Neuronal stem cell (in vitro differentiated cells): ENCODE measurements at regions not wholly inside any gene's neighbourhood (a gene's known extent, or its start where the extent isn't known, plus 50 kb on each side); places are given as distances from the start of the nearest gene placed in this dataset.
"Not testable (repeated sequence)": the region's sequence is repeated elsewhere in the genome, so short reads cannot be mapped to it uniquely, and the experiment has no call there.

Source experiments
- DNase-seq: peaks from one replicate; pipeline ENCODE4 v3.0.0-alpha.2; 2013; ENCODE audit warnings: low spot score
- H2AFZ ChIP-seq: one replicate; pipeline ENCODE4 v1.6.1; 2013; ENCODE audit warnings: mild to moderate bottlenecking, low read length, inconsistent platforms
- H2AK5ac ChIP-seq: 2 replicates; pipeline ENCODE4 v1.6.1; 2013; ENCODE audit warnings: low read depth, mild to moderate bottlenecking, inconsistent platforms, low read length, moderate library complexity, mixed read lengths
- H2BK120ac ChIP-seq: 2 replicates; pipeline ENCODE4 v1.6.1; 2013; ENCODE audit warnings: low read depth, mild to moderate bottlenecking, inconsistent platforms, low read length, moderate library complexity, mixed read lengths
- H2BK12ac ChIP-seq: one replicate; pipeline ENCODE4 v1.6.1; 2013; ENCODE audit warnings: low read length, inconsistent platforms
- H2BK15ac ChIP-seq: 2 replicates; pipeline ENCODE4 v1.6.1; 2013; ENCODE audit warnings: mild to moderate bottlenecking, low read length, inconsistent platforms, mixed read lengths
- H2BK5ac ChIP-seq: one replicate; pipeline ENCODE4 v1.6.1; 2013; ENCODE audit warnings: inconsistent platforms, mild to moderate bottlenecking, low read length, moderate library complexity
- H3K14ac ChIP-seq: one replicate; pipeline ENCODE4 v1.6.1; 2013; ENCODE audit warnings: low read length, inconsistent platforms
- H3K18ac ChIP-seq: 2 replicates; pipeline ENCODE4 v1.6.1; 2013; ENCODE audit warnings: low read length, inconsistent platforms
- H3K23ac ChIP-seq: 2 replicates; pipeline ENCODE4 v1.6.1; 2013; ENCODE audit warnings: low read depth, mild to moderate bottlenecking, mixed read lengths, low read length, inconsistent platforms; ENCODE audit not compliant: poor library complexity
- H3K27ac ChIP-seq: replicated peaks from 3 replicates; pipeline ENCODE4 v1.5.1; 2013; ENCODE audit warnings: low read length, inconsistent platforms
- H3K27me3 ChIP-seq, 3 experiments: 2 replicates each; pipeline ENCODE4 v1.6.1; 2013; ENCODE audit warnings: low read length in 3 of 3, mild to moderate bottlenecking in 2 of 3, inconsistent platforms in 1 of 3, low read depth in 1 of 3, mixed read lengths in 1 of 3, moderate library complexity in 1 of 3; ENCODE audit not compliant: control insufficient read depth in 3 of 3, insufficient read depth in 3 of 3
- H3K36me3 ChIP-seq, 2 donors: replicated peaks in 1 of 2; 2 replicates each; pipeline ENCODE4 v1.6.1; 2013; ENCODE audit warnings: low read length in 2 of 2; ENCODE audit not compliant: control insufficient read depth in 2 of 2, insufficient read depth in 2 of 2
- H3K4ac ChIP-seq: 2 replicates; pipeline ENCODE4 v1.6.1; 2013; ENCODE audit warnings: inconsistent platforms, mild to moderate bottlenecking, low read length, moderate library complexity
- H3K4me1 ChIP-seq, 2 donors: 1 replicate in 1 of 2; 2 replicates in 1 of 2; pipeline ENCODE4 v1.6.1; 2013; ENCODE audit warnings: low read length in 2 of 2, low read depth in 1 of 2; ENCODE audit not compliant: control insufficient read depth in 2 of 2, insufficient read depth in 1 of 2
- H3K4me2 ChIP-seq: one replicate; pipeline ENCODE4 v1.6.1; 2013; ENCODE audit warnings: mild to moderate bottlenecking, low read length, inconsistent platforms; ENCODE audit not compliant: insufficient read depth, poor library complexity, severe bottlenecking
- H3K4me3 ChIP-seq, 2 donors: 2 replicates each; pipeline ENCODE4 v1.5.1; 2013; ENCODE audit warnings: low read length in 2 of 2, mild to moderate bottlenecking in 2 of 2, inconsistent platforms in 1 of 2, moderate library complexity in 1 of 2
- H3K79me1 ChIP-seq: one replicate; pipeline ENCODE4 v1.6.1; 2013; ENCODE audit warnings: low read depth, mild to moderate bottlenecking, inconsistent platforms, low read length, moderate library complexity
- H3K9ac ChIP-seq: one replicate; pipeline ENCODE4 v1.6.1; 2013; ENCODE audit warnings: mild to moderate bottlenecking, low read depth, low read length, inconsistent platforms; ENCODE audit not compliant: poor library complexity
- H3K9me3 ChIP-seq, 2 donors: replicated peaks in 1 of 2; 2 replicates each; pipeline versions ENCODE3 to v1.6.1; 2013; ENCODE audit warnings: low read length in 2 of 2, mild to moderate bottlenecking in 2 of 2, inconsistent platforms in 1 of 2, low read depth in 1 of 2, mixed read lengths in 1 of 2, moderate library complexity in 1 of 2; ENCODE audit not compliant: control insufficient read depth in 2 of 2, insufficient read depth in 1 of 2
- H4K8ac ChIP-seq: one replicate; pipeline ENCODE4 v1.6.1; 2013; ENCODE audit warnings: low read depth, mild to moderate bottlenecking, inconsistent platforms, low read length, moderate library complexity
- H4K91ac ChIP-seq: one replicate; pipeline ENCODE4 v1.6.1; 2013; ENCODE audit warnings: low read length, low read depth, mild to moderate bottlenecking, inconsistent platforms; ENCODE audit not compliant: poor library complexity
- WGBS, 2 donors: extraction: QIAGEN DNeasy Blood & Tissue Kit; methylation state at CpG; one replicate each; pipeline ENCODE4 v1.1.7; 2013; ENCODE audit warnings: missing lambda C conversion rate in 2 of 2, mixed read lengths in 1 of 2; ENCODE audit not compliant: insufficient read length in 2 of 2, insufficient replicate concordance in 1 of 2; ENCODE audit errors: extremely low coverage in 2 of 2; 5-methylcytosine and 5-hydroxymethylcytosine counted together

DNA sequence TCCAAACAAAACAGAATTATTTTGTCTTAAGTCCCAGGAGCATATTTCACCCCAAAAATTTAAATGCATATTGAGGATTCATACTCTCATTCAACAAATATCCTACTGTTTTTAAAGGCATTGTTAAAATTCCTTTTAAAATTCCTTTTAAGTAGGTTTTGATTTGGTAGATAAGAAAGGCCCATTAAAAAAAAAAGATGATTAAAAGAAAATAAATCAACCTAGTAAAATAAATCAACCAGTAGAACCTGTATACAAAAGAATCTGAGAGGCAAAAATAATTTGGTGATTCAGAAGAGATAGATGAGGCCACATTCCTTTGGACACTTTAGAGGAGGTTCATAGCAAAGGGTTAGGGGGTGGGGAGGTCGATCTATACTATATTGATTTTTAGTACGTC is 585.3 kb upstream of the TLE4 start:
- Histone ChIP-seq H3K18ac (no peak overlapping the region), H3K14ac (no peak overlapping the region), H3K4me3 (no peak overlapping the region), H4K8ac (no peak overlapping the region), H3K79me1 (no peaks in the 10 kb centered on the region), H2BK120ac (no peak overlapping the region), H4K91ac (no peak overlapping the region), H3K9me3 (no peaks in the 10 kb centered on the region), H2BK12ac (no peak overlapping the region), H3K4me1 (no peaks in the 10 kb centered on the region), H3K27me3 (no peaks in the 10 kb centered on the region), H2BK5ac (no peak overlapping the region), H3K4me2 (no peak overlapping the region), H3K9ac (no peak overlapping the region), H3K4ac (no peak overlapping the region), H2AK5ac (no peak overlapping the region), H2AFZ (no peak overlapping the region), H2BK15ac (no peak overlapping the region), H3K27ac (no peak overlapping the region), H3K23ac (no peak overlapping the region), H3K36me3 (no peaks in the 10 kb centered on the region)
- no CpG with 5 or more reads among the region's 2 CpGs for whole genome bisulfite sequencing, 2 donors
- DNase-seq = no peak

DNA sequence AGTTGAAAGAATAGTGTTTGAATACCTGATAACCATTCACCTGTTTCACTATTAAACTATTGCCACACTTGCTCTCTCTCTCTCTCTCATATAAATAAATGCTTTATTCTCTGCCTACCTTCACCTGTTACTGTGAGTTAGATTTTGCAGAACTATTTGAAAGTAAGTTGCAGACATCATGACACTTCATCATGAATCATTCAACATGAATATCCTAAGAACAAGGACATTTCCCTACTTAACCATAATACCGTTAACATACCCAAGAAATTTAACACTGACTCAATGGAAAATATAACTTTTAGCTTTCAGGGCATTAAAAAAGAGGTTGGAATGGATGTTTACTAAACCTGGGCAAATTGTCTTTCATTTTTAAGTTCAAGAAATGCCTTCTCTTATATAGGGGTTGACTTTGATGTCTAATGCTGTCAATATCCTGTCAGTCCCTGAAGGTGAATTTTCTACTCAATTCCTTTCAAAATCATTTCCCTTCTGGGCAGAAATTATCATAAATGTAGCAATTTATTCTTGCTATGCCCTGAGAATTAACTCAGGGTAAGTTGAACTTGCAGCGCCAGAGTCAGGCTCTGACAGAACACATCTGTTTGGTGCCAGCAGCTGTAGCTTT is 582.6 kb upstream of the TLE4 start:
- H3K14ac ChIP-seq = no peak overlapping the region
- no peak overlapping the region for H3K4me2 ChIP-seq
- no peak overlapping the region for H3K9ac ChIP-seq
- no peak overlapping the region for H2BK12ac ChIP-seq
- no peak overlapping the region for H2BK15ac ChIP-seq
- DNase-seq = no peak
- H2BK120ac ChIP-seq = no peak overlapping the region
- H4K8ac ChIP-seq = no peak overlapping the region
- no peak overlapping the region for H3K27ac ChIP-seq
- H2AFZ ChIP-seq = no peak overlapping the region
- H2AK5ac ChIP-seq = no peak overlapping the region
- no peak overlapping the region for H3K18ac ChIP-seq
- H3K4me3 ChIP-seq = no peak overlapping the region
- no peaks in the 10 kb centered on the region for H3K4me1 ChIP-seq
- no peak overlapping the region for H3K4ac ChIP-seq
- H2BK5ac ChIP-seq = no peak overlapping the region
- no peak overlapping the region for H3K23ac ChIP-seq
- H3K36me3 ChIP-seq = no peaks in the 10 kb centered on the region
- H3K9me3 ChIP-seq = no peaks in the 10 kb centered on the region
- WGBS, 2 donors = no CpG with 5 or more reads among the region's 2 CpGs
- no peak overlapping the region for H4K91ac ChIP-seq
- no peaks in the 10 kb centered on the region for H3K79me1 ChIP-seq
- H3K27me3 ChIP-seq = no peaks in the 10 kb centered on the region

DNA sequence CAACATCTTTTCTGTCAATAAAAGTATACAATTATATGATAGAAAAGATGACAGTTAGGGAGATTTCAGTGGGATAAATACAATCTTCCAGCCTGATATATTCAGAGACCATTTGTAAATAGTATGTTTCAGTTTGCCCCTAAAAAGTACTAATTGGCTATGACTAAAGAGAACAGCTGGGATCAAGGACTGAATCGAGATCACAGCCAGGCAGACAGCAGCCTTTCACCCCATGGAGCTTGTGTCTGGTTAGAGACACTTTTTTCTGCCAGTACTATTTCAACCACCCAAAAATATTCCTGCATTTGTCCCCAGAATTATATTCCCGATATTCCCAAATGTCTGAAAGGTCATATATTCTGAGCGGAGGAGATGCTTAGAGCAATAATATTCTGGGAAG is 577.3 kb upstream of the TLE4 start:
- Histone ChIP-seq H2BK5ac (no peak overlapping the region), H2BK120ac (no peak overlapping the region), H3K27me3 (no peaks in the 10 kb centered on the region), H3K4me3 (no peak overlapping the region), H3K27ac (no peak overlapping the region), H2BK15ac (no peak overlapping the region), H3K23ac (no peak overlapping the region), H3K9ac (no peak overlapping the region), H2BK12ac (no peak overlapping the region), H4K91ac (no peak overlapping the region), H3K14ac (no peak overlapping the region), H4K8ac (no peak overlapping the region), H2AFZ (no peak overlapping the region), H3K4me1 (no peaks in the 10 kb centered on the region), H2AK5ac (no peak overlapping the region), H3K18ac (no peak overlapping the region), H3K36me3 (no peaks in the 10 kb centered on the region), H3K4ac (no peak overlapping the region), H3K79me1 (no peaks in the 10 kb centered on the region), H3K4me2 (no peak overlapping the region), H3K9me3 (no peaks in the 10 kb centered on the region)
- DNase-seq = no peak
- no CpG with 5 or more reads among the region's 3 CpGs for WGBS, 2 donors

DNA sequence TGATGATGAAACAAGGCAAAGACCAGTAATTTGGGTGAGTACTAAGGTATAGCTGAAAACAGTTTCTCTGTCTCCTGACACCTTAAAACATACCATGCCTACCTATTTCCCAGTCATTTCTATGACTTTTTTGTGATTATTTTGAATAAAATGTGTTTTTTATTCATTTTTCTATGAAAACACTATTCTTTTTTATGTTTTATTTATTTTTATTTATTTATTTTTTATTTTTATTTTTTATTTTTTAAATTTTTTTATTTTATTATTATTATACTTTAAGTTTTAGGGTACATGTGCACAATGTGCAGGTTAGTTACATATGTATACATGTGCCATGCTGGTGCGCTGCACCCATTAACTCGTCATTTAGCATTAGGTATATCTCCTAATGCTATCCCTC is 576.8 kb upstream of the TLE4 start:
- H4K8ac ChIP-seq, H2BK15ac ChIP-seq, H3K18ac ChIP-seq, H2BK12ac ChIP-seq, H3K4me3 ChIP-seq, H3K79me1 ChIP-seq, H3K9me3 ChIP-seq, H3K4me2 ChIP-seq, H3K4me1 ChIP-seq, H3K4ac ChIP-seq, H2BK120ac ChIP-seq, H2AFZ ChIP-seq, DNase-seq, H3K23ac ChIP-seq, H4K91ac ChIP-seq, H2BK5ac ChIP-seq, H3K14ac ChIP-seq, H2AK5ac ChIP-seq, H3K27me3 ChIP-seq, H3K36me3 ChIP-seq, H3K9ac ChIP-seq, H3K27ac ChIP-seq: not testable (repeated sequence)
- no CpG with 5 or more reads among the region's 2 CpGs for WGBS, 2 donors
